OCI-LY1 (cell line): ENCODE measurements at regions not wholly inside any gene's neighbourhood (a gene's known extent, or its start where the extent isn't known, plus 50 kb on each side); places are given as distances from the start of the nearest gene placed in this dataset.

Experiments
- H2AFZ ChIP-seq: fragments of 200-600 bp; sonication (generic), shearing (Covaris generic); 2 replicates; pipeline ENCODE4 v1.6.0; 2014; ENCODE audit warnings: antibody characterized with exemption, mild to moderate bottlenecking, low read length
- H3F3A ChIP-seq: fragments of 200-600 bp; sonication (generic), shearing (Covaris generic); 2 replicates; pipeline ENCODE4 v1.6.0; 2014; ENCODE audit warnings: mild to moderate bottlenecking, antibody characterized with exemption, low read length, moderate library complexity; ENCODE audit not compliant: insufficient read depth
- H3K27ac ChIP-seq: fragments of 200-600 bp; sonication (generic); 2 replicates; pipeline ENCODE4 v1.5.1; 2014; ENCODE audit warnings: low read length, mixed run types, mild to moderate bottlenecking, low read depth; ENCODE audit not compliant: poor library complexity, severe bottlenecking
- H3K27me3 ChIP-seq: fragments of 200-600 bp; sonication (generic); 2 replicates; pipeline ENCODE4 v1.6.0; 2014; ENCODE audit warnings: antibody characterized with exemption, mild to moderate bottlenecking, low read length, moderate library complexity; ENCODE audit not compliant: insufficient read depth
- H3K36me3 ChIP-seq: fragments of 200-600 bp; sonication (generic); 2 replicates; pipeline ENCODE4 v1.6.1; 2014; ENCODE audit warnings: mild to moderate bottlenecking, antibody characterized with exemption, low read length, moderate library complexity, mixed read lengths; ENCODE audit not compliant: insufficient read depth
- H3K4me1 ChIP-seq: fragments of 200-600 bp; sonication (generic); 2 replicates; pipeline ENCODE4 v1.5.1; 2014; ENCODE audit warnings: mild to moderate bottlenecking, low read length, moderate library complexity; ENCODE audit not compliant: insufficient read depth, severe bottlenecking
- H3K4me2 ChIP-seq: fragments of 200-600 bp; sonication (generic), shearing (Covaris generic); 2 replicates; pipeline ENCODE4 v1.6.1; 2014; ENCODE audit warnings: low read length
- H3K4me3 ChIP-seq: fragments of 200-600 bp; sonication (generic); 2 replicates; pipeline ENCODE4 v1.5.1; 2014; ENCODE audit warnings: low read length, low read depth, mild to moderate bottlenecking, mixed read lengths; ENCODE audit not compliant: poor library complexity, severe bottlenecking
- H3K79me2 ChIP-seq: fragments of 200-600 bp; shearing (Covaris generic); 2 replicates; pipeline ENCODE4 v1.6.1; 2016; ENCODE audit warnings: mixed run types, low read length, mixed read lengths; ENCODE audit not compliant: insufficient read depth
- H3K9ac ChIP-seq: fragments of 200-600 bp; sonication (generic), shearing (Covaris generic); 2 replicates; pipeline ENCODE4 v1.6.1; 2014; ENCODE audit warnings: mild to moderate bottlenecking, low read length, mixed read lengths
- H3K9me2 ChIP-seq: fragments of 200-600 bp; sonication (generic), shearing (Covaris generic); 2 replicates; pipeline ENCODE4 v1.6.1; 2014; ENCODE audit warnings: low read depth, mild to moderate bottlenecking, low read length, mixed read lengths
- H3K9me3 ChIP-seq: fragments of 200-600 bp; shearing (Covaris generic); 2 replicates; pipeline ENCODE4 v1.6.1; 2014; ENCODE audit warnings: low read length, mixed read lengths
- H4K20me1 ChIP-seq: fragments of 200-600 bp; sonication (generic), shearing (Covaris generic); 2 replicates; pipeline ENCODE4 v1.6.0; 2016; ENCODE audit warnings: mild to moderate bottlenecking, low read length; ENCODE audit not compliant: insufficient read depth
- CTCF ChIP-seq: fragments of 200-600 bp; sonication (generic), shearing (Covaris generic); IDR thresholded peaks from 2 replicates; pipeline ENCODE4 v1.5.1; 2017; ENCODE audit warnings: mild to moderate bottlenecking, antibody characterized with exemption, low read length, moderate library complexity, mixed read lengths
- EZH2 ChIP-seq: fragments of 200-600 bp; sonication (generic), shearing (Covaris generic); IDR thresholded peaks from 2 replicates; pipeline ENCODE4 v1.8.0; 2017; ENCODE audit warnings: borderline replicate concordance, mixed run types, mild to moderate bottlenecking, antibody characterized with exemption, low read length, moderate library complexity, mixed read lengths

GRCh38 chr12:22794017-22794416 is 169.0 kb downstream of the ETNK1 start:
- no peak overlapping the region for H2AFZ ChIP-seq
- H3K9me3 ChIP-seq = no peaks in the 10 kb centered on the region
- H3K36me3 ChIP-seq = no peaks in the 10 kb centered on the region
- H3K79me2 ChIP-seq = no peaks in the 10 kb centered on the region
- no peak overlapping the region for H3K9ac ChIP-seq
- H4K20me1 ChIP-seq = no peaks in the 10 kb centered on the region
- no peaks in the 10 kb centered on the region for H3K27me3 ChIP-seq
- H3K4me2 ChIP-seq = no peak overlapping the region
- TF ChIP-seq CTCF (no peak), EZH2 (no peak)
- H3K4me1 ChIP-seq = no peaks in the 10 kb centered on the region
- H3K9me2 ChIP-seq = no peaks in the 10 kb centered on the region
- H3K27ac ChIP-seq = no peak overlapping the region
- no peak overlapping the region for H3K4me3 ChIP-seq
- H3F3A ChIP-seq = no peaks in the 10 kb centered on the region

- TF ChIP-seq CTCF = no peak
- no peak for TF ChIP-seq EZH2
- Histone ChIP-seq H2AFZ (no peak overlapping the region), H3F3A (no peaks in the 10 kb centered on the region), H3K27ac (no peak overlapping the region), H3K9me2 (no peaks in the 10 kb centered on the region), H3K36me3 (no peaks in the 10 kb centered on the region), H3K4me3 (no peak overlapping the region), H3K9ac (no peak overlapping the region), H3K79me2 (no peaks in the 10 kb centered on the region), H3K27me3 (no peaks in the 10 kb centered on the region), H4K20me1 (no peaks in the 10 kb centered on the region), H3K4me2 (no peak overlapping the region), H3K4me1 (no peaks in the 10 kb centered on the region), H3K9me3 (no peaks in the 10 kb centered on the region)
Observed at GRCh38 chr12:22796941-22797630, 172.1 kb downstream of the ETNK1 start.

- H3K79me2 ChIP-seq = no peaks in the 10 kb centered on the region
- no peaks in the 10 kb centered on the region for H3K9me2 ChIP-seq
- H2AFZ ChIP-seq = no peak overlapping the region
- H3K27me3 ChIP-seq = no peaks in the 10 kb centered on the region
- no peaks in the 10 kb centered on the region for H4K20me1 ChIP-seq
- no peak for TF ChIP-seq CTCF
- no peak for TF ChIP-seq EZH2
- H3K27ac ChIP-seq = no peak overlapping the region
- no peaks in the 10 kb centered on the region for H3K4me1 ChIP-seq
- H3K4me2 ChIP-seq = no peak overlapping the region
- H3K9ac ChIP-seq = no peak overlapping the region
- H3F3A ChIP-seq = no peaks in the 10 kb centered on the region
- no peaks in the 10 kb centered on the region for H3K9me3 ChIP-seq
- H3K4me3 ChIP-seq = no peak overlapping the region
- H3K36me3 ChIP-seq = no peaks in the 10 kb centered on the region
Observed at GRCh38 chr12:22797701-22798100, 172.7 kb downstream of the ETNK1 start.
